ENCODE measurements at regions not wholly inside any gene's neighbourhood (a gene's known extent, or its start where the extent isn't known, plus 50 kb on each side); places are given as distances from the start of the nearest gene placed in this dataset.
"Not testable (repeated sequence)": the region's sequence is repeated elsewhere in the genome, so short reads cannot be mapped to it uniquely, and the experiment has no call there.

- TF ChIP-seq CTCF (conservative IDR thresholded peaks at IDR 0.05; ENCODE audit: low read length); EZH2phosphoT487 (IDR thresholded peaks at IDR 0.05; ENCODE audit: borderline replicate concordance, low read depth, low read length): not testable (repeated sequence)
Measured at GRCh38 chr16:65234721-65235320, 113.0 kb upstream of the CDH11 start.
